ENCODE measurements at regions not wholly inside any gene's neighbourhood (a gene's known extent, or its start where the extent isn't known, plus 50 kb on each side); places are given as distances from the start of the nearest gene placed in this dataset.

DNA sequence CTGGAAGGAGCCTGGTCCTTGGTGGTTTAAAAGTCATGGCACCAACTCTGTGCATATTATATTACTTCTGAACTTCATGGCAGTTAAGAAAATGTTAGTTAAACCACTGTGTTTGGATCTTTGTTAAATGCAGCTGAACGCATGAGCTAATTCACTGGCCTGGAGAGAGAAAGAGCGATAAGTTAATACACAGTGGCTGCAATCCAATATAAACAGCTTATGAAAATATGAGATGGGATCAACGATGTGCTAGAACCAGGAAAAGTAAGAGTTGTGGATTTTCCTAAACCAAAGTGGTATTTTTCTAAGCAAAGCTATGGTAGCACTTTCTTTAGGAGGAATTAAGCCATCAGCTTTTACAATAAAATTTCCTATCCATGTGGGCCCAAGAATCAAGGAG lies 326.7 kb downstream of the MTX2 start:
- no peak for ATAC-seq
- Histone ChIP-seq H3K9me3 (ENCODE audit: low read length) (no peaks in the 10 kb centered on the region), H3K79me2 (ENCODE audit: insufficient read depth, low read length) (no peaks in the 10 kb centered on the region), H3K4me3 (replicated peaks in 1 of 3; ENCODE audit: insufficient read depth in 1 of 3, low read depth in 2 of 3, low read length in 3 of 3) (no peak overlapping the region), H3K4me2 (ENCODE audit: low read depth, low read length) (no peak overlapping the region), H3K9ac (ENCODE audit: insufficient read depth, low read depth, low read length) (no peak overlapping the region), H3K36me3 (replicated peaks in 1 of 2; ENCODE audit: control insufficient read depth in 1 of 2, insufficient read depth in 2 of 2, low read length in 2 of 2) (no peaks in the 10 kb centered on the region), H3K27ac (ENCODE audit: extremely low read length, insufficient read depth, low read length) (no peak overlapping the region), H3K27me3 (ENCODE audit: control insufficient read depth in 1 of 2, insufficient read depth in 2 of 2, low read length in 2 of 2) (peaks cover 0 to 14% of the 10 kb centered on the region in 2 experiments; a peak in 2 of 5 replicates), H4K20me1 (ENCODE audit: insufficient read depth, low read length) (no peaks in the 10 kb centered on the region), H3K4me1 (ENCODE audit: insufficient read depth, low read length) (no peaks in the 10 kb centered on the region), H2AFZ (ENCODE audit: low read length) (no peak overlapping the region)
- in situ Hi-C loops (cut with HindIII; ENCODE audit: extremely low pct_ligation_motif_present, low pct_unique_long_range_greater_than_20kb) (no loop called here), intact Hi-C loops (cut with micrococcal nuclease; ENCODE audit: unreplicated experiment) (no loop called here)
- TF ChIP-seq TRIM24 (CRISPR knock-in tag; IDR thresholded peaks at IDR 0.05) (no peak), EHMT2 (IDR thresholded peaks at IDR 0.05; ENCODE audit: borderline replicate concordance, low read depth, low read length) (no peak), KDM1A (CRISPR knock-in tag; IDR thresholded peaks at IDR 0.05) (no peak), KDM2A (CRISPR knock-in tag; IDR thresholded peaks at IDR 0.05; ENCODE audit: borderline replicate concordance, low read depth) (no peak), HDAC1 (CRISPR knock-in tag; IDR thresholded peaks at IDR 0.05) (no peak), GTF2F1 (IDR thresholded peaks at IDR 0.05; ENCODE audit: low read length) (no peak), TP53 (CRISPR knock-in tag; conservative IDR thresholded peaks at IDR 0.05) (no peak), ZNF572 (CRISPR knock-in tag; IDR thresholded peaks at IDR 0.05) (no peak)
- TF ChIP-seq, protein P1, sequence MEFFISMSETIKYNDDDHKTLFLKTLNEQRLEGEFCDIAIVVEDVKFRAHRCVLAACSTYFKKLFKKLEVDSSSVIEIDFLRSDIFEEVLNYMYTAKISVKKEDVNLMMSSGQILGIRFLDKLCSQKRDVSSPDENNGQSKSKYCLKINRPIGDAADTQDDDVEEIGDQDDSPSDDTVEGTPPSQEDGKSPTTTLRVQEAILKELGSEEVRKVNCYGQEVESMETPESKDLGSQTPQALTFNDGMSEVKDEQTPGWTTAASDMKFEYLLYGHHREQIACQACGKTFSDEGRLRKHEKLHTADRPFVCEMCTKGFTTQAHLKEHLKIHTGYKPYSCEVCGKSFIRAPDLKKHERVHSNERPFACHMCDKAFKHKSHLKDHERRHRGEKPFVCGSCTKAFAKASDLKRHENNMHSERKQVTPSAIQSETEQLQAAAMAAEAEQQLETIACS (CRISPR knock-in tag; IDR thresholded peaks at IDR 0.05), result no peak
- BruUV-seq (replicated peaks), result no TSS peak
- WGBS (ENCODE audit: low lambda C conversion rate), result 27% methylated on average over 3 of the region's 3 CpGs
- ChIA-PET CTCF (ENCODE audit: low intra/inter-chr PET ratio, low total read pairs) (no interaction called here), POLR2A (no interaction called here)
- DNase-seq (ENCODE audit: low spot score), result no peak
- no peak for FAIRE-seq

DNA sequence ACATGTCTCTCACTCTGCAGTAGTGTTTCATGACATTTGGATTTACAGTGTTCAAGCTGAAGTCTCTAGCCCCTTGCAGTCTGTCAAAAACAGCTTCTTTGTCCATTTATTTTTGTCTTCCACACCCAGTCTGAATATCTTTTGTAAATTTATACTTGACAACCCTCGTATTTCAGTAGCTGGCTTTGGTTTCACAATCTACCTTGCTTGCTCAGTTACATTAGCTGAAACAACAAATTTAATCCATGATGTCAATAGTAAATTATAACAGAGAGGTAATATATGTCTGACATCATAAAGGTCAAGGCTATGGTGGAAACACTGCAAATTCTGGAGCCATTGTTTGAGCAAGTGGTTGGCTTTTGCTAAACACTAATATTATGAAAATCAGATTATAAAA lies 328.7 kb downstream of the MTX2 start:
- no peak for ATAC-seq
- no peak for DNase-seq (ENCODE audit: low spot score)
- WGBS (ENCODE audit: low lambda C conversion rate), result 4% methylated on average over 1 of the region's 1 CpG
- H3K79me2 ChIP-seq (ENCODE audit: insufficient read depth, low read length), result no peaks in the 10 kb centered on the region
- FAIRE-seq, result no peak
- H2AFZ ChIP-seq (ENCODE audit: low read length), result no peak overlapping the region
- in situ Hi-C loops (cut with HindIII; ENCODE audit: extremely low pct_ligation_motif_present, low pct_unique_long_range_greater_than_20kb) (no loop called here), intact Hi-C loops (cut with micrococcal nuclease; ENCODE audit: unreplicated experiment) (no loop called here)
- no peaks in the 10 kb centered on the region for H3K36me3 ChIP-seq (replicated peaks in 1 of 2; ENCODE audit: control insufficient read depth in 1 of 2, insufficient read depth in 2 of 2, low read length in 2 of 2)
- H3K27ac ChIP-seq (ENCODE audit: extremely low read length, insufficient read depth, low read length), result no peak overlapping the region
- no peaks in the 10 kb centered on the region for H3K9me3 ChIP-seq (ENCODE audit: low read length)
- H3K27me3 ChIP-seq (ENCODE audit: control insufficient read depth in 1 of 2, insufficient read depth in 2 of 2, low read length in 2 of 2), result peaks cover 0 to 15% of the 10 kb centered on the region in 2 experiments; a peak in 2 of 5 replicates
- no TSS peak for BruUV-seq (replicated peaks)
- no peaks in the 10 kb centered on the region for H4K20me1 ChIP-seq (ENCODE audit: insufficient read depth, low read length)
- H3K4me2 ChIP-seq (ENCODE audit: low read depth, low read length), result no peak overlapping the region
- no peak overlapping the region for H3K9ac ChIP-seq (ENCODE audit: insufficient read depth, low read depth, low read length)
- no peak overlapping the region for H3K4me3 ChIP-seq (replicated peaks in 1 of 3; ENCODE audit: insufficient read depth in 1 of 3, low read depth in 2 of 3, low read length in 3 of 3)
- ChIA-PET CTCF (ENCODE audit: low intra/inter-chr PET ratio, low total read pairs) (no interaction called here), POLR2A (no interaction called here)
- H3K4me1 ChIP-seq (ENCODE audit: insufficient read depth, low read length), result no peaks in the 10 kb centered on the region
- TF ChIP-seq ZFP36L2 (CRISPR knock-in tag; IDR thresholded peaks at IDR 0.05) (no peak), HDAC1 (CRISPR knock-in tag; IDR thresholded peaks at IDR 0.05) (no peak), ZNF33A (CRISPR knock-in tag; IDR thresholded peaks at IDR 0.05; ENCODE audit: borderline replicate concordance) (no peak), ZNF772 (CRISPR knock-in tag; IDR thresholded peaks at IDR 0.05) (no peak), ZNF274 (CRISPR knock-in tag; IDR thresholded peaks at IDR 0.05) (no peak), MIER3 (CRISPR knock-in tag; IDR thresholded peaks at IDR 0.05; ENCODE audit: borderline replicate concordance) (no peak), SMAD3 (CRISPR knock-in tag; IDR thresholded peaks at IDR 0.05) (no peak), NFIB (CRISPR knock-in tag; IDR thresholded peaks at IDR 0.05; ENCODE audit: borderline replicate concordance) (no peak), ZNF264 (CRISPR knock-in tag; IDR thresholded peaks at IDR 0.05) (no peak), ZMYM4 (CRISPR knock-in tag; IDR thresholded peaks at IDR 0.05) (no peak)
- TF ChIP-seq, protein P2, sequence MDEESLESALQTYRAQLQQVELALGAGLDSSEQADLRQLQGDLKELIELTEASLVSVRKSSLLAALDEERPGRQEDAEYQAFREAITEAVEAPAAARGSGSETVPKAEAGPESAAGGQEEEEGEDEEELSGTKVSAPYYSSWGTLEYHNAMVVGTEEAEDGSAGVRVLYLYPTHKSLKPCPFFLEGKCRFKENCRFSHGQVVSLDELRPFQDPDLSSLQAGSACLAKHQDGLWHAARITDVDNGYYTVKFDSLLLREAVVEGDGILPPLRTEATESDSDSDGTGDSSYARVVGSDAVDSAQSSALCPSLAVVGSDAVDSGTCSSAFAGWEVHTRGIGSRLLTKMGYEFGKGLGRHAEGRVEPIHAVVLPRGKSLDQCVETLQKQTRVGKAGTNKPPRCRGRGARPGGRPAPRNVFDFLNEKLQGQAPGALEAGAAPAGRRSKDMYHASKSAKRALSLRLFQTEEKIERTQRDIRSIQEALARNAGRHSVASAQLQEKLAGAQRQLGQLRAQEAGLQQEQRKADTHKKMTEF (CRISPR knock-in tag; IDR thresholded peaks at IDR 0.05), result no peak

Data from HepG2 (cell line).